ENCODE measurements at regions not wholly inside any gene's neighbourhood (a gene's known extent, or its start where the extent isn't known, plus 50 kb on each side); places are given as distances from the start of the nearest gene placed in this dataset.
A peak's percentile ranks its signal among the peaks of the same experiment; 100 is the strongest.
"Not testable (repeated sequence)": the region's sequence is repeated elsewhere in the genome, so short reads cannot be mapped to it uniquely, and the experiment has no call there.

- DNase-seq = not testable (repeated sequence)
Observed at GRCh38 chr5:9725265-9725664, 95.1 kb upstream of the TAS2R1 start.

GRCh38 chr5:9724707-9725106, 94.6 kb upstream of the TAS2R1 start:
- no peak for DNase-seq

GRCh38 chr5:9722601-9723180, 92.5 kb upstream of the TAS2R1 start:
- no peak for DNase-seq

GRCh38 chr5:9721161-9721560, 91.0 kb upstream of the TAS2R1 start:
- no peak for DNase-seq

GRCh38 chr5:9720361-9720760, 90.2 kb upstream of the TAS2R1 start:
- no peak for DNase-seq

GRCh38 chr5:9716838-9717281, 86.7 kb upstream of the TAS2R1 start:
- peak in 1 of 2 donors; percentile 25 for DNase-seq

GRCh38 chr5:9715891-9716335, 85.8 kb upstream of the TAS2R1 start:
- DNase-seq = no peak

- no peak for DNase-seq
Observed at GRCh38 chr5:9713959-9714586, 83.9 kb upstream of the TAS2R1 start.

- no peak for DNase-seq
Observed at GRCh38 chr5:9713356-9713755, 83.2 kb upstream of the TAS2R1 start.

- no peak for DNase-seq
Observed at GRCh38 chr5:9712911-9713310, 82.8 kb upstream of the TAS2R1 start.

- no peak for DNase-seq
Observed at GRCh38 chr5:9712506-9712905, 82.4 kb upstream of the TAS2R1 start.

- DNase-seq = no peak
Observed at GRCh38 chr5:9710069-9710468, 79.9 kb upstream of the TAS2R1 start.

- no peak for DNase-seq
Observed at GRCh38 chr5:9707732-9708462, 77.7 kb upstream of the TAS2R1 start.

GRCh38 chr5:9699681-9700080, 69.5 kb upstream of the TAS2R1 start:
- DNase-seq = no peak

GRCh38 chr5:9698841-9699240, 68.7 kb upstream of the TAS2R1 start:
- no peak for DNase-seq

GRCh38 chr5:9698125-9698826, 68.1 kb upstream of the TAS2R1 start:
- DNase-seq = no peak

- DNase-seq = no peak
Observed at GRCh38 chr5:9692576-9692975, 62.4 kb upstream of the TAS2R1 start.

- DNase-seq = no peak
Observed at GRCh38 chr5:9691261-9691660, 61.1 kb upstream of the TAS2R1 start.

GRCh38 chr5:9690751-9691150, 60.6 kb upstream of the TAS2R1 start:
- no peak for DNase-seq

GRCh38 chr5:9686216-9686615, 56.1 kb upstream of the TAS2R1 start:
- DNase-seq = no peak

GRCh38 chr5:9681706-9682105, 51.6 kb upstream of the TAS2R1 start:
- DNase-seq = no peak

Data from hippocampal formation (tissue), 2 donors.